Thymus (tissue), 11 donors: ENCODE measurements at regions not wholly inside any gene's neighbourhood (a gene's known extent, or its start where the extent isn't known, plus 50 kb on each side); places are given as distances from the start of the nearest gene placed in this dataset.
"Not testable (repeated sequence)": the region's sequence is repeated elsewhere in the genome, so short reads cannot be mapped to it uniquely, and the experiment has no call there.

Experiments used
- DNase-seq, 9 donors: peaks; one replicate each; pipeline ENCODE4 v3.0.0-alpha.2; 2013; ENCODE audit warnings: low spot score in 9 of 9, low read depth in 6 of 9, missing footprints in 1 of 9
- H3K27ac ChIP-seq, 2 donors: one replicate each; pipeline ENCODE4 v1.5.1; 2013; ENCODE audit warnings: control low read depth in 1 of 2, low read depth in 1 of 2, low read length in 1 of 2, mild to moderate bottlenecking in 1 of 2, moderate library complexity in 1 of 2
- H3K27me3 ChIP-seq, 2 donors: one replicate each; pipeline ENCODE4 v1.5.1; 2013; ENCODE audit warnings: low read length in 1 of 2; ENCODE audit not compliant: control insufficient read depth in 2 of 2, insufficient read depth in 1 of 2
- H3K36me3 ChIP-seq, 2 donors: one replicate each; pipeline ENCODE4 v1.5.1; 2013; ENCODE audit warnings: low read length in 1 of 2, mild to moderate bottlenecking in 1 of 2, moderate library complexity in 1 of 2; ENCODE audit not compliant: control insufficient read depth in 2 of 2, insufficient read depth in 2 of 2
- H3K4me1 ChIP-seq, 2 donors: one replicate each; pipeline ENCODE4 v1.5.1; 2013; ENCODE audit warnings: low read length in 2 of 2; ENCODE audit not compliant: control insufficient read depth in 2 of 2, insufficient read depth in 2 of 2
- H3K4me3 ChIP-seq, 2 donors: one replicate each; pipeline ENCODE4 v1.5.1; 2013; ENCODE audit warnings: low read length in 2 of 2, control low read depth in 1 of 2, mild to moderate bottlenecking in 1 of 2
- H3K9me3 ChIP-seq, 2 donors: one replicate each; pipeline ENCODE4 v1.5.1; 2013; ENCODE audit warnings: low read length in 1 of 2, mild to moderate bottlenecking in 1 of 2; ENCODE audit not compliant: control insufficient read depth in 2 of 2, insufficient read depth in 1 of 2
- WGBS: extraction: QIAGEN DNeasy Blood & Tissue Kit; methylation state at CpG from one replicate; pipeline ENCODE4 v1.1.7; 2013; 5-methylcytosine and 5-hydroxymethylcytosine counted together
- donor health status: healthy.

DNA sequence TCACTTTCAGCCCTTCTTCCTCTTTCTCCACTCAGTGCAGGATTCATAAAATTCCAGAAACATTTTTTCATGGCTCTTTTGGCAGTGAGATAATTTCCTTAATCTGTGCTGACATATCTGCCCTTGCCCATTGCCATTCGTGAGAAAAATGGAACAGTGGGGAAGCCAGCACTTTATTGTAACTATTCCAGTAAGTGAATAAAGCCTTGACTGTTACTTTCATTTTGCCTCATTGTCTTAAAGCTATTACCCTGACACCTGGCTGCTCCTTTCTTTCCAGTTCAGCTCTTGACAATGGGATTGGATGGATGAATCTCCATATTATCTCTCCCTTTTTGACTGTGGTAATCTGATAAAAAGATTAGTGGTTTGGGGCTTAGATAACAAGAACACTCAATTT, 1068.1 kb upstream of the PCDH20 start:
- Histone ChIP-seq H3K36me3 (no peaks in the 10 kb centered on the region), H3K27me3 (no peaks in the 10 kb centered on the region), H3K4me3 (no peak overlapping the region), H3K4me1 (no peaks in the 10 kb centered on the region), H3K27ac (no peak overlapping the region), H3K9me3 (no peaks in the 10 kb centered on the region)
- no peak for DNase-seq
- WGBS = 82% methylated on average over 1 of the region's 1 CpG

DNA sequence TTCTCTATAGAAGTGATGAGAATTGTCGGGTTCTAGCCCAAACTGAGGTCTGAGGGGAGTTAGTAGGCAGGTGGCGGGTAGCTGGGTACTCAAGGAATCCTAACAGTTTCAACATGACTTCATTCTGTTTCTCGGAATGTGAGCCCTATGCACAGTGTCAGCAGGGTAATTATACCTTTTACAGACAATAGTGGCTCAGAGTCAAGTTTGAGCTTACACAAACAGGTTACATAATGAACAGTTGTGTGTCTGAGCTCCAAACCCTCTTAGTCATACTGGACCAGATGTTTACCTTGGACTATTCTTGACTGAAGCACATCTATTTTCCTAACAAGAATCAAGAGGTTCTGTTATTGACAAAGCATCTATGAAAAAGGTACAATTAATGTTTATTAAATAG, 1066.7 kb upstream of the PCDH20 start:
- no peak for DNase-seq
- H3K4me3 ChIP-seq = no peak overlapping the region
- no peaks in the 10 kb centered on the region for H3K9me3 ChIP-seq
- no peaks in the 10 kb centered on the region for H3K4me1 ChIP-seq
- H3K36me3 ChIP-seq = no peaks in the 10 kb centered on the region
- H3K27me3 ChIP-seq = no peaks in the 10 kb centered on the region
- 89% methylated on average over 3 of the region's 3 CpGs for WGBS
- no peak overlapping the region for H3K27ac ChIP-seq

DNA sequence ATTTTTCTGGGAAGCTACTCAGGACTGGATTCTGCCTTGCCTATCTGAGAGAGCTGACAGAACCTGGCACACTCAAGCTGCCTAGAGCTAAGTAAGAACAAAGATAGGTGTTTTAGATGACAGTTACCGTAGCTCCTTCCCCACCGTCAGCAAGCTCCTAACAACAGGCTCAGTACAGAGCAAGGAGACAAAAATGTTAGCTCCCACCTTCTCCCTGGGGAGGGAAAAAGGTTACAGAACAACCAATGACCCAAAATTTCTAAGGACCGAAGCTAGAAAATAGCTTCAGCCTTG, 1058.2 kb upstream of the PCDH20 start:
- H3K4me1 ChIP-seq = no peaks in the 10 kb centered on the region
- no peaks in the 10 kb centered on the region for H3K27me3 ChIP-seq
- H3K36me3 ChIP-seq = no peaks in the 10 kb centered on the region
- DNase-seq = no peak
- WGBS = 95% methylated on average over 3 of the region's 3 CpGs
- H3K27ac ChIP-seq = no peak overlapping the region
- H3K9me3 ChIP-seq = no peaks in the 10 kb centered on the region
- no peak overlapping the region for H3K4me3 ChIP-seq

DNA sequence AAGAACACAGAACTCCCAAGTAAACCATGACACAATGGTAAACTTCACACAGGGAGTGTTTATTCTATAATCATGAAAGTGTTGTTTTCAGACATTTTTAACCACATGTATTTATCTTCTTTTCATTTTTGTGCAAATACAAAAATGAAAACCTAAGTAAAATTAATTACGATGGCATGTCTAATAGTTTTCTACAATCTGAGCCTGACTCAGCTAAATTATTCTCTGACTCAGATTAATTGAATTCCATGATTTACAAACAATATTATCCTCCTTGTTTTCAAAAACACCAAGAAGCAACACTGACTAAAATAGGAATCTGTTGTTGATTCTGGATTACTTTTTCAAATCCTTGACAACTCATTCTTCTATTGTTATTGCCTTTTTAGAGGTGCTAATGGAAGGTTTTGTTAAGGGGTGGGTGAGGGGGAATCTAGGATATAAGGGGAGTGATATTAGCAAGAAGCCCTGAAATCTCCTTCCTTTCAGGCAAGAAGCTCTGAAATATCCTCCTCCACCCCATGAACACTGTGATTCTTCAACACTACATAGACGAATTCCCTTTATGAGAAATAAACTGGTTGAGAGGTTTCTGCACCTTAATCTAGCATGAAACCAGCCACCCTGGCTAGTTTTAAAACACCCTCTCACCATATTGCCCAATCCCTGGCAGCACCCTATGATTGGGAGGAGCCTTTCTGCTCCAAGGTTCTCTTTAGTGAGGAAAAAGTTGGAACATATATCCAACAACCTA, 1057.7 kb upstream of the PCDH20 start:
- Histone ChIP-seq H3K4me3 (no peak overlapping the region), H3K9me3 (no peaks in the 10 kb centered on the region), H3K4me1 (no peaks in the 10 kb centered on the region), H3K27ac (no peak overlapping the region), H3K36me3 (no peaks in the 10 kb centered on the region), H3K27me3 (no peaks in the 10 kb centered on the region)
- DNase-seq = no peak
- 89% methylated on average over 2 of the region's 2 CpGs for WGBS

DNA sequence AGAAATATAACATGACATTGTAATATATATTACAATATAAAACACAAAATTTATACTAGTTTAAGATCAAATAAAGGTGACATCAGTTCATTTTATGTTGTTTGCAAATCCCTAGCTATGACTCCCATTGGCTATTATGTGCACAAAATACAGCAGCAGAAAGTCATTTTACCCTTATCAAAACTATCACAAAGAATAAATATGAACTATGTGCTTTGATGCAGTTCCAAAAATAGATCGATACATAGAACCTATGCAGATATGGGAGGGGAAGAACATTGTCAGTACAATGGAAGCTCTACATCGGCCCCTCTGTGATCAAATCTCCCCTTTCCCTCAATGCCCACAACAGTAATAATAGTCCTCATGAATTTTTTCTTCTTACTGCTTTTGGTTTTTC, 1038.1 kb upstream of the PCDH20 start:
- no peaks in the 10 kb centered on the region for H3K27me3 ChIP-seq
- no peak overlapping the region for H3K27ac ChIP-seq
- WGBS = 98% methylated on average over 2 of the region's 2 CpGs

DNA sequence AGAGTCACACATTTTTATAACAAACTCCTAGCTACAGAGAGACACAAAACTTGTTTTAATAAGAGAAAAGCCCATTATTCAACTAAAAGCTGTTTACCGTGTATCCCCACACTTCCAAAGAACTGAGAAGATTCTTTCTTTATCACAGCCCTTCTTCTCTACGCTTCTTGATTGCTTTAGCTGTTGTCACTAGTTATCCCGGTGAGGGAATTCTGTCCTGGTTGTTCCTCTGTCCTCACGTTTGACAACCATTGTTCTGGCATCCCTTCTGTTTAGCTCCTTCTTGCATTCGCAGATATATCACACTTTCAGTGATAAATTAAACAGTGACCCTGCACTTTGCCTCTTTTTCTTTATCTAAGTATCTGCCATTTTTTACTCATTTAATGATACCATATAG, 1035.1 kb upstream of the PCDH20 start:
- no peak for DNase-seq
- no peak overlapping the region for H3K4me3 ChIP-seq
- no peaks in the 10 kb centered on the region for H3K36me3 ChIP-seq
- no peak overlapping the region for H3K27ac ChIP-seq
- WGBS = 84% methylated on average over 5 of the region's 5 CpGs
- peaks cover 0 to 9% of the 10 kb centered on the region in 2 donors for H3K9me3 ChIP-seq
- no peaks in the 10 kb centered on the region for H3K4me1 ChIP-seq
- no peaks in the 10 kb centered on the region for H3K27me3 ChIP-seq

More for the DNA sequence above, 1038.1 kb upstream of the PCDH20 start:
- no peaks in the 10 kb centered on the region for H3K9me3 ChIP-seq
- no peak overlapping the region for H3K4me3 ChIP-seq
- no peaks in the 10 kb centered on the region for H3K36me3 ChIP-seq
- no peak for DNase-seq
- H3K4me1 ChIP-seq = no peaks in the 10 kb centered on the region

DNA sequence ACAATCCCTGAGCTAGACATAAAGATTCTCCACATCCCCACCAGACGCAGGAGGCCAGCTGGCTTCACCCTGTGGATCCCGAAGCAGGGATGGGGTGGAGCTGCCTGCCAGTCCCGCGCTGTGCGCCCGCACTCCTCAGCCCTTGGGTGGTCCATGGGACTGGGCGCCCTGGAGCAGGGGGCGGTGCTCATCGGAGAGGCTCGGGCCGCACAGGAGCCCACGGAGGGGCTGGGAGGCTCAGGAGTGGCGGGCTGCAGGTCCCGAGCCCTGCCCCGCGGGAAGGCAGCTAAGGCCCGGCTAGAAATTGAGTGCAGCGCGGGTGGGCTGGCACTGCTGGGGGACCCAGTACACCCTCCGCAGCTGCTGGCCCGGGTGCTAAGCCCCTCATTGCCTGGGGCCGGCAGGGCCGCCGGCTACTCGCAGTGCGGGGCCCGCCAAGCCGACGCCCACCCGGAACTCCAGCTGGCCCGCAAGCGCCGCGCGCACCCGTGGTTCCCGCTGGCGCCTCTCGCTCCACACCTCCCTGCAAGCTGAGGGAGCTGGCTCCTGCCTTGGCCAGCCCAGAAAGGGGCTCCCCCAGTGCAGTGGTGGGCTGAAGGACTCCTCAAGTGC, 1032.2 kb upstream of the PCDH20 start:
- not testable (repeated sequence) for H3K4me1 ChIP-seq, H3K4me3 ChIP-seq, H3K9me3 ChIP-seq, H3K27ac ChIP-seq, H3K27me3 ChIP-seq, DNase-seq, H3K36me3 ChIP-seq
- 95% methylated on average over 39 of the region's 39 CpGs for WGBS

DNA sequence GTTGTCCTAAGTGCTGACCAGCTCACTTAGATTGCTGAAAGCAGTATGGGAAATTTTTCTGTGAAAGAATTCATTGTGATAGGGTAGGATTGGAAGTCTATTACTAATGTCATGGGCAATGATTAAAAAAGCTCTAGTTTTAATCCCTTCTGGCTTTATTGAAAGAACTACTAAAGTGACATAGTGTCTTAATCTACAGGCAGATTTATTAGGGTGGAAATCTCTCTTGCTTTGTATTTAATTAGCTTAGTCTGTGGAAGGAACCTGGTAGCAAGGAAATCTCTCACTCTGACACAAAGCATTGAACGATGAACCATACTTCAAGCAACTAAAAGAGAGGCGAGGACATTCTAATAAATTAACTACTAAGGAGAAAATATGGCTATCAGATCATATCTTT, 1029.2 kb upstream of the PCDH20 start:
- Histone ChIP-seq H3K4me1 (no peaks in the 10 kb centered on the region), H3K36me3 (no peaks in the 10 kb centered on the region), H3K27ac (no peak overlapping the region), H3K4me3 (no peak overlapping the region), H3K27me3 (no peaks in the 10 kb centered on the region), H3K9me3 (peaks cover 0 to 9% of the 10 kb centered on the region in 2 donors)
- no peak for DNase-seq
- WGBS = 94% methylated on average over 2 of the region's 2 CpGs

DNA sequence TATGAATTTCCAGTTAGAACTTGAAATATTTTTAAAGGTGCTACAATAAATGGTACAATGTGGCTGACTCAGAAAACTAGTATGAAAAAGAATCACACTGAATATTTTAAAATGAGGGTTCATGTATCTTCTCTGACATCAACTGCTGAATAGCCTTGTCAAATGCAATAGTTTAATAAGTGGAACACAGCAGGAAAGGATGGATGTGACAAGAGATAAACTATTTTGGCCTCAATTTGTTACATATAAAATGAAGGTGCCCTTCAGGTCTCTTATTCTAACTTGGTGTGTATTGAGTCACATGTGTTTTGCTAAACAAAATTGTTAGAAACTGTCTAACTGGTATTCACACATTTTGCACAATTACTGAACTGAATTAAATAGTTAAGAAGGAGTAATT, 1018.4 kb upstream of the PCDH20 start:
- Histone ChIP-seq H3K4me3 (no peak overlapping the region), H3K4me1 (no peaks in the 10 kb centered on the region), H3K9me3 (no peaks in the 10 kb centered on the region), H3K27ac (no peak overlapping the region), H3K36me3 (no peaks in the 10 kb centered on the region), H3K27me3 (no peaks in the 10 kb centered on the region)
- DNase-seq = no peak
